NCI-H2196 (cell line): ENCODE measurements at regions not wholly inside any gene's neighbourhood (a gene's known extent, or its start where the extent isn't known, plus 50 kb on each side); places are given as distances from the start of the nearest gene placed in this dataset.
"Not testable (repeated sequence)": the region's sequence is repeated elsewhere in the genome, so short reads cannot be mapped to it uniquely, and the experiment has no call there.

ENCODE experiments used
- DNase-seq: peaks from one replicate; lab custom pipeline; 2025; ENCODE audit not compliant: unreplicated experiment; lab: John Stamatoyannopoulos, UW

DNA sequence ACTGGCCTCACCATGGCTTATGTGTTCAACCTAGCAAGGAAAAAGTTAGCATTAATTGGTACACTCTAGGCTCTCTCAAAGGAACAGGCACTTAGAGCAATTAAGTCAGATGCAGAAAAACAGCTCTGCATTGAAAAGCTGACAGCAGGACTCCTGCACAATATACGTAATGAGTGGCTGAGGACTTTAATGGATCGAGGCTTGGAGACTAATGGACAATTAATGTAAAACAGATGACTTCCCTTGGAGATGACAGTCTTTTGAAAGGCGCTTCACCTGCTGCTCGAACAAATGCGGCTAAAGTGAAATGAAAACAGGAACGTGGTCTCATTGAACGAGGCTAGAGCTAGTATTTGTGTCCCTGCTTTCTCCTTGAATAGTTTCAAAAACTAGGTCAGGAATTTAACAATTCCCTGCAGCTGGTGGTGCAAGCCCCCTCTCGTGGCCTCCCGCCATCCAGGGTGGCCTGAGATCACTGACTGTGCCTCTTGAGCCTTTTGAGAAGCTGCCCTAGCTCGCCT, 137.1 kb downstream of the ELOVL4 start:
- DNase-seq, result no peak

DNA sequence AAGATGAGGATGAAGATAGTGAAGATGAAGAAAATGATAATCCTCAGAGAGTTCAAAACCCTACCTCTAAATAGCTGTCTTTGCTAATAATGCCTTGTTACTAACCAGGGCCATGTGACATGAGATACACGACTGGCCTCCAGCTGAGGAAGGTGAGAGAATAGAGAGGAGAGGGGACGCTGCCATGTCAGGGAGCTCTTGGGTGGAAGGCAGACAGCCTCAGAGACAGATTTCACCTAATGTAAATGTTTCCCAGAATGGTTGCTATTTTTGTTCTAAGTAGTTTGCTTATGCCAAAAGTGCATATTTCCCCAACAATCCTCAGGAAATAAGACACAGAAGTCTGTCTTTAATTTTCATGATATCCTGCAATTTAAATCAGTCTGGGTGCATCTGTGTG, 138.4 kb downstream of the ELOVL4 start:
- DNase-seq, result no peak

DNA sequence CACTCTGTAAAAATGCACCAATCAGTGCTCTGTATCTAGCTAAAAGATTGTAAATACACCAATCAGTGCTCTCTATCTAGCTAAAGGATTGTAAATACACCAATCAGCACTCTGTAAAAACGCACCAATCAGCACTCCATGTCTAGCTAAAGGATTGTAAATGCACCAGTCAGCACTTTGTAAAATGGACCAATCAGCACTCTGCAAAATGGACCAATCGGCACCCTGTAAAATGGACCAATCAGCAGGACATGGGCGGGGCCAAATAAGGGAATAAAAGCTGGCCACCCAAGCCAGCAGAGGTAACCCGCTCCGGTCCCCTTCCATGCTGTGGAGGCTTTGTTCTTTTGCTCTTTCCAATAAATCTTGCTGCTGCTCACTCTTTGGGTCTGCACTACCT, 140.7 kb downstream of the ELOVL4 start:
- DNase-seq, result not testable (repeated sequence)

DNA sequence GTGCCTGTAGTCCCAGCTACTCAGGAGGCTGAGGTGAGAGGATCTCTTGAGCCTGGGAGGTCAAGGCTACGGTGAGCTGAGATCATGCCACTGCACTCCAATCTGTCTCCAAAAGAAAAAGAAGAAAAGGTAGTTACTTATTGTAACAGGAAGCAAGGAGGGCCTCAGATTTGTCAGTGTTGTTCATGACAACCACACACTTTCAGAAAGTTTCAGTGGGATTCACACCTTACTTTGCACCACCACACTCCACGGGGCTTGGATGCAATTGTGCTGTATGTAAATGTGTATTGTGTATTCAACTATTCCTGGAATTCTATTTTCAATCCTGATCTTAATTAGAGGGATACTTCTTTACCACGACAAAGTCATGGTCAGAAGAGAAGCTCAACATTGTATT, 142.6 kb downstream of the ELOVL4 start:
- DNase-seq, result no peak

DNA sequence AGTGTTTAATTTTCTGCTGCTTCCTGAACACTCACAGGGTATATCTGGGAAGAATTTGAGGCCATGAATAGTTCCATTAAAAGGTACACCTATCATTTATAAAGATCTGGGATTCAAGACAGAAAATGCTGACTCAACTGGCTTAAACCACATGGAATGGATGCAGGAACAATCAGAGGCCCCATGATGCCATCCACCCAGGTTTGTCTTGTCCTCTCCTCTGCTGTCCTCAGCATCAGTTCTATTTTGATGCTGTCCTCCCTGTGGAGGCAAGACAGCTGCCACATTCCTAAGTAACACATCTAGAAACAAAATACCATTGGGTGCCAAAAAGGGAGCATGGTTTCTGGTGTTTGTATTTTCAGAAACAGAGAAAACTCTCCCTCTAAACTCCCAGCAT, 143.4 kb downstream of the ELOVL4 start:
- no peak for DNase-seq

DNA sequence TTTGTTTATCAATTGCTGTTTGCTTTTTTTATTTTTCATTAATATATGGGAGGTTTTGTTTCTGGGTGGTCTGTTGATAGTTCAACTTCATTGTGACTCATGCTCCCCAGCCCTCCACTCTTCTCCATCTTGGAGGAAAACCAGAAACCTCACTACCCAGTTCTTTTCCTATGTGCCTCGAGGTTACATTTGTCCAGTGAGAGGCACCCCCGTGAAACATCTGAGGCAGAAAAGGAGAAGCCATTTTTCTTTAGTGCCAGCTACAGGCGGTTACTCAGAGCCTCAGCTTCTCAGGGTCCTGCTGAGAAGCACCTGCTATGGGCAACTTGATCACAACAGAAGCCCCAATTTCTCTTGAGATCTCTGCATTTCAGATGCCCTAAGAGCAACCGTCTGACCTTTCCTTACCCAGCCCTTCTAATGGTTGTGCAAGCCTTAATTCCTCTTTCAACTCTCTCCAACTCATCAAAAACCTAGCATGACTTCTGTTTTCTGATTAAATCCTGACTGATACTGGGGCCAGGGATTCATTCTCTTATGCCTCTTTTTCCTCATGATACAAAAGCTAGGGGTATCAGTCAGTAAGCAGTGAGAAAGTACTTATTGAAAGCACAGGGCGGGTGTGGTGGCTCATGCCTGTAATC, 144.6 kb downstream of the ELOVL4 start:
- no peak for DNase-seq

DNA sequence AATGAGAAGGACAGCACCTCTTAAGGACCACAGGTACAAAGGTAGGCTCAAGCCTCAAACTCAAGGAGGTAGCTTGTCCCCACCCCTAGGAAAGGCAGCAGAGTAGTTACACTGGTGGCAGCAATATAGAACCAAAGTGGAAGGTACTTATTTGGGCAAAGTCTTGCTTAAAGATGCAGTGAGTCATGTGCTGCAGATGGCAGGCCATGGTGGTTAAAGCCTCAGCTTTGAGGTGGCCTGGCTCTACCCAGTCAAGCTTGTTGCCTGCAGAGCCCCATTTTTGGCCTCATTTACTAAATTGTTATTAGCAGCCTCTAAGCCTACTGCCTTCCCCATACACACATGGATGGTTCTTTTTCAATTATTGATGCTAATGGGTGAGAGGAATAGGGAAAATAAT, 146.0 kb downstream of the ELOVL4 start:
- no peak for DNase-seq

DNA sequence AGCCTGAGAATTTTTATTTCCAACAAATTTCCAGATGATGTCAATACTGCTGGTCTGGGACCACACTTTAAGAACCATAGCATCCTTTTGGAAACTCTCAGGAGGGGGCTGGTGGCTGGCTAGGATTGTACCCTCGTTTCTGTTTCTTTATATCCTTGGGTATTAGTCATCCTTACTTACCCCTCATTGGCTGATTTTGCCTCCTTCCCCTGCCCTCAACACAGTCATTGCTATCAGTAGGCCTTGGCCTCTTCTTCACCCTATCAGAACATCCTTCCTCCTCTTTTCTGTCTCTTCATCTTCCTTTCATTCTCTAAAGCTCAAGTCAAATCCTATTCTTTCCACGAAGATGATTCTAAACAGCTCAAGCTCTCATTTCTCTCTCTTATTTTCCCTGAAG, 148.5 kb downstream of the ELOVL4 start:
- no peak for DNase-seq

DNA sequence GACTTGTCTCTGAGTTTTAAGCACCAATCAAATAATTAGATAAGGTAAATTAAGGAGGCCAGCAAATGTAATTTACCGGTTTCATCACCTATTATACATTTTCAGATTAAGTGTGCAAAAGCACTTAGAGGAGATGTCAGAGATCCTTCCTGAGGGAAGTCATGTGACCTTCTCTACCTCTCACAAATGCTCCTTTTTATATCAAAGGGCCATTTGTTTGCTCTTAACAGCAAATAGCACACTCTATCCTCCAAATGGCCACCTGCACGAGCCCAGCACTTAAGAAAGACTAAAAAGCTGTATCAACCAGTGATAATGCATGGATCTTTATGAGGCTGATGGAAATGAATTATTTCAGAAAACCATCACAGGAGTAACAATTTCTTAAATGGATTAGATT, 149.4 kb downstream of the ELOVL4 start:
- DNase-seq, result no peak

DNA sequence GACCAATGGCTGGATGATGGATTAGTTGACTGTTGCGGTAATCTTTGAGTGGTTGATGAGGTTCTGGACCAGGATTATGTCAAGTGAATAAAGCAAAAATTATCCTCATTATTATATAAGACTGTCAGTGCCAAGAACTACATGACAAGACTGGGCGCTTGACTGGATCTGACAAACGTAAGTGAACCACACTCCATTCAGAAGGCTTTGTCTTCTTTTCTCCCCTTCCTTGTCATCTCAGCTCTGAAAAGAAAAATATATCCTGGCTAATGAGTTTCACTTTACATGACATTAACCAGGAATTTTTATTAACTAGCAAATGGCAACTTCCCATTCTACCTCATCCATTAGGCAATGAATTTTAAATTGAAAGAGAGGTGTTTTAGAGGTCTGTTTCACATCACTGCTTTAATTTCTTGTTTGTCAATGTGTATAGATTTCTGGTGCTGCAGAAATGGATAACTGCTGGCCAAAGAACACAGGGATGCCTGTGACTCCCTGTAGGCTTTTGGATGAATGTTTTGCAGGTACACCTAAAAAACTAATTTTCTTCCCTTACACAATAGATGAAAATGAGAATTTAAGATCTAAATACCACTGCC, 150.1 kb downstream of the ELOVL4 start:
- no peak for DNase-seq

DNA sequence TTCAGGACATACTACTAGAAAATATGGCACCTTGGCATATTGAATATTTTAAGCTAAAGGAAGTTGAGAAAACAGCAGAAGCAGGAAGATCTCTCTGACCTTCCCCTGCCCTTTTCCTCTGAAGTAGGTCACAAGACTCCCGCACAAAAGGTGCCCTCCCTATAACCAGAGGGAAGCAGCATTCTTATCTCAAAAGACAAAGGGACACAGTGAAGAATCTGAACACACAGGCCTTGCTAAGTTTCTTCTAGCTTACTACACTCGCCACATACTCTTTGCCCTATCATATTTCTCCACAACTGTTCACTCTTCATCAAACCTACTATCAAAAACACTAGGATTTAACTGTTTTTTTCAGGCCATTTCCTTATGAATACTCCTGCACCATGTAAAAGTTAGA, 151.2 kb downstream of the ELOVL4 start:
- no peak for DNase-seq

DNA sequence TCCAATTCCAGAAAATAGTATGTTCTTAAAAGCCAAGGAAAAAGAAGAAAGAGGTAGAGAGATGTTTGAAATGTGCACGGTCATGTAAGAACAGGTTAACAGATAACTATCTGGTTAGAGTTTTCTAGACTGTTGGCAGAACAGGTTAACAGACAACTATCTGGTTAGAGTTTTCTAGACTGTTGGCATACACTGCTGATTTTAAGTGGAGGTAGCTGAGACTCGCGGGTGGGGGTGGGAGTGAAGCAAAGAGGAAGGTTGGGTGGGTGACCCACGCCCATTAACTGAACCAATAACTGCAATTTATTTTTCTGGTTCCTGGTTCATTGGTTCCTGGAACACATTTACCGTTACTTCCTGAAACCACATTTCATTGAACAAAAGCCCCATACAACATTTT, 157.5 kb downstream of the ELOVL4 start:
- DNase-seq, result no peak

DNA sequence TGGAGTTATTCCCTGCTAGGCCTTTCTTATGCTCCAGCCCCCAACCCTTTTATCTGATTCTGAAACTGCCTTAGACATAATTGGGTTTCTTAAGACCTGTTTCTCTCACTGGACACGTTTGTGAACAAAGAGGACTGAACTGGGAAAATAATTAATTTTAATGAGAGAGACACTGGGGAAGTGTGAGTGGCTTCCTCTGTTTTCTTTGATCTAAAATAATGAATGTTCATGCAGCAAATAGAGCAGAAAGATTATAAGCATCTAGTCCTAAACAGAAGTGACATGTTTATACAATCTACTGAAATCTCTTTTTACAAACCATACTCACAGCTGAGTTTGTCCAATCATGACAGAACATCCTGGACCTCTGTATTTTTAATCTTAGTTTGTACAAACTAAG, 157.6 kb downstream of the SH3BGRL2 start:
- no peak for DNase-seq

DNA sequence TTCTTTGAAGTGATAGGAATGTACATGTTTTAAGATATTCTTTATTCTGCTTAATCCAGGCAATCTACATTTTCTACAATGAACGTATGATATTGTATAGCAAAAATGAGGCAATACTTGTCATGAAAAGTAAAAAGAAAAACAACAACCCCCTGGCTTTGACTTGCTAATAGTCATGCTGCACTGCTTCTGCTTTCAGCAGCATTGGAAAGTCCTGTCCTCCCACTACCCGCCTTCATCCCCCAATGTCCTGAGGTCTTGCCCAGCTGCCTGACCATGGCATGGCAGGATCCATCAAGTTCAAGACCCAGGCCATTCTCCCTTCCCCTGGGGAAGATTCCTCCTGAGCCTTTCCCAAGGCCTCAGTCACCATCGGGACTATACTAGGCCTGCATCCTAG, 156.5 kb downstream of the SH3BGRL2 start:
- no peak for DNase-seq

DNA sequence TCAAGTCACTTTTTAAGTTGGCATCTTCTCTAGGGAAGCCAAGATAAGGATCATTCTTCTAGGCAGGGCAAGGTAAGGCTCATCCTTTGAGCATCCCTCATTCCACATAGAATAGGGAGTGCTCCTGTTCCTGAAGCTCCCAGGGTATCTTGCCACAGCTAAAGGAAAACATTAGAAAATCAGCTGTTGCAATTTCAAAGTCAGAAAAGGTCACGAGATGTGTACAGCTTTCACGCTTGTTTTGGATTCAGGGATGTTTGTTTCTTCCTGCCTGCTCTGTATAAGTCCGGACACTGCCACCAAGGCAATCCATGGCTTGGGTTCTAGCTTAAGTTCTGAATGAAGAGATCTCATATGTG, 153.2 kb downstream of the SH3BGRL2 start:
- no peak for DNase-seq

DNA sequence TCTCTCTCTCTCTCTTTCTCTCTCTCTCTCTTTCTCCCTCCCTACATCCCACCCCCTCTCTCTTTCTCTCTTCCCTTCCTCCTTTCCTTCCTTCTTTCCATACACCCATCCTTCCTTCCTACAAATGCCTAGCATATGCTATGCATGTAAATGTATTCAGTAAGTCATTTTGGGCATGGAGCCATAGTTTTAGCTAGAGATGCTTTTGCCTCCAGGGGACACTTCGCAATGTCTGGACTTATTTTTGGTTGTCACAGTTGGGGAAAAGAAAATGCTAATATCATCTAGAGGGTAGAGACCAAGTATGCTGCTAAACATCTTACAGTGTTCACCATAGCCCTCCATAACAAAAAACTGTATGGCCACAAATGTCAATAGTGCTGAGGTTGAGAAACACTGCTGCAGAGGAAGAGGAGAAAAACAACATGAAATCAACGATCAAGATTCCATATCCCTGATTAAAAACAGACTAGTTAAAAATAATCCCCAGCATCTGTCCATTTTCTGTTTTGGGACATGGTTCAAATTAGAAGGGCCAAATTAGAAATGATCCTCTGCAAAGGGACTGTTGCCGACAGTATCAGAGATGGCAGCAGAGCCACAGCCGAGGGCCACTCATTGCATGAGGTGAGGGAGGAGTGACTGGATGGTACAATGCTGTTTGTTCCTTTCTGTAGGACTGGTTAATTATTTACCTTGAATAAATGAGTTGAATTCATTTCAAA, 152.7 kb downstream of the SH3BGRL2 start:
- no peak for DNase-seq

DNA sequence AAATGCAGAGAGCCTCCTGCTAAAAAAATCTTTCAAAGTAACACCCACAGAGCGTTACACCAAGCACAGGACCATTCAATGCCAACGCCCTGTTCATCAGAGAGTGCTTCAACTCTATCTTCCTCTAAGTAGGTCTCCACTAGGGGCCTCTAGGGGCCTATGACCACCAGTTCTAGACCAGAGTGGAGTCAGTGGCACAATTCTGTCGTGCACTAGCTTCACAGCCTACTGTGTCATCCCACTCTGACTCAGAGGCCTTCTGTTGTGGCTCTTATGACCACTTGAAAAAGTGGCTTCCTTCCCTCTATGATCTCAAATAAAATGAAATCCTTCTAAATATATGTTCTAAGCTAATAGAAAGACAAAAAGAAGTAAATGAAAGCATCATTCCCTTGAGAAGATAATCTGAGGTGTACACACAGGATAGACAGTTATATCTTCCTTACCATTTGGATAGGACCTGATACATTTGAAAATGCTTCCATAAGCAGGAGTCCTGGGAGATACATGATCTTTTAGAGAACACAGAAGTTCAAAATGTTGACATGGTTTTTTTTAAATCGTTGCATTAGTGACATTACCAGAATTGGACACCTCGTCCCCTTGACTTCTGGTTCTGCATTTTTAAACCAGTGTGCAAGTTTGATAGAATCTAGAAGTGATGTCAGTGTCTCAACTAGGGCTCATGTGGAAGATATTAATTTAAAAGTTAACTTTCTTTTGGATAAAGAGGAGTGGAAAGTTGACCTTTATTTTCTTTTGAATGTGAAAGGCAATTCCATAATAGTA, 151.9 kb downstream of the SH3BGRL2 start:
- DNase-seq, result no peak

DNA sequence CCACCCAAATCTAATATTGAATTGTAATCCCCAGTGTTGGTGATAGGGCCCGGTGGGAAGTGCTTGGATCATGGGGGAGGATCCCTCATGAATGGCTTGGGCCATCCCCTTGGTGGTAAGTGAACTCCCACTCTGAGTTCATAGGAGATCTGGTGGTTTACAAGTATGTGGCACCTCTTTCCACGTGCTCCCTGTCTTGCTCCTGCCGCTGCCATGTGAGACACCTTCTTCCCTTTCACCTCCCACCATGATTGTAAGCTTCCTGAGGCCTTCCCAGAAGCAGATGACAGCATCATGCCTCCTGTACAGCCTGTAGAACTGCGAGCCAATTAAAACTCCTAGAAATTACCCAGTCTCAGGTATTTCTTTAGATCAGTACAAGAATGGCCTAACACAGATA, 150.8 kb downstream of the SH3BGRL2 start:
- no peak for DNase-seq

DNA sequence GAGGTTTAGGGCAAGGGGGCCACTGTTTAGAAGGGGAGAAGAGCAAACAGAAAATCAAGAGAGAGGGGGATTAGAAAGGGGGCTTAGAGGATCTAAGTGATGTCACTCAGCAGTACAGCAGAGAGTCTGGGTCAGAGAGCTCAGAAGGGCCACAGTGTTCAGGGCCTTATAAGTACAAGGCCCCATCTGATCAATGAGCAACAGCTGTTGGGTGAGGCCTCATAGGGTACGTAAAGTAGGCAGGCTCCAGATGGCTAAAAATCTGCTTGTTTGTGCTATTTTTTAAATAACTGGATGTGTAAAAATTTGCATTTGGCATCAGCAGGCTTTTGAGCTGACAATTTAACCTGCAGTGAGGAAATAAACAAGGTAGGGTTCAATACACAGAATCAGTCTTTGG, 149.8 kb downstream of the SH3BGRL2 start:
- DNase-seq, result no peak

DNA sequence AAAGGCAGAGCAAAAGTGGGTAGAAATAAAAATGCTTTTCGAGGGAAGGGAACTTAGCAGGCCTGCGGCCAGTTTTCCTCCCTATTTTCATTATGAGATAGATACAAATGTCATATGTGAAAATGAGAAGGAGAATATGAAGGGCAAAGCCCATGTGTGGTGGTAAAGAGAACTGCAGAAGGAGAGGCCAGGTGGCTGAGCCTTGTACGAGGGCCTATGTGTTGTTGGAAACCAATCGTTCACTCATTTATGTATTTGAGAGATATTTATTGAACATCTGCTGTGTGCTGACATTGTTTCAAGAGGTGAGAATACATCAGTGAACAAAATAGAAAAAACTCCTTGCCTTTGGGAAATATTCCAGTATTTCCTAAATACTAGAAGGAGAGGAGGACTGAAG, 147.7 kb downstream of the SH3BGRL2 start:
- DNase-seq, result no peak

DNA sequence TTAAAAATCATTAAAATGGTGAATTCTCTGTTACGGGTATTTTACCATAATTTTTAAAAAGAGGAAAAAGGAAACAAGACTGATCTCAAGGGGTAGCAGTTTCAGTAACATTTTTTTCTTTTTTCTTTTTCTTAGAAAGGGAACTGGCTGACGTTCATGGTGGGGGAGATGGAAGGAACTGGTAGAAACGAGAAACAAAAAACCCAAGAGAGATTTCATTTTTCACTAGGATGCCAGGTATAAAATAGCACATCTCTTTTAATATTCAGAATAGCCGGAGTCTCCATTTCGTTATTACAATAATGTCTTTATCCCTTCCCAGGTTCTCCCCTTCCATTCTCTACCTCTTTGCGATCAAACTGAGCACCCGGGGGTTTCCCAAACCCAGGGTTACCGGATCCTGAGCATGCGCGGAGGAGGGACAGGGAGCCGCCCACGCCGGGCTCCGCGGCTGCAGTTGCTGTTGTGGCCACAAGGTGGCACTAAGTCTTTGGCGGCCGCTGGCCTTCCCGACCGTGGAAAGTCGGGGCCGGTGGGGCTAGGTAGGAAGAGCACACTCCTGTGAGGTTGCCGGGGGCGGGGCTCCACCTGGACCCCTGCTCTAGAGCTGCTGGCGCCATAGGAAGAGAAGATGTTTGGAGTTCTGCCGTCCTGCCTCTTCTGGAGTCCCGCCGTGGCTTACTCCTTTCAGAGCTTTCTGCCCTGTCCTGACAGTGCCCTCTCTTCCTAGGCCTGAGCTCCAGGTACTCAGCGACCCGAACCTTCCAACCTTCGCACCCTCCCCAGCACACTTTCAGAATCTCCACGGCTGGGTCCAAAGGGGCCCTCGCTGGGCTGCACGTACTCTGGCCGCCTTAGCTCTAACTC, 146.8 kb downstream of the SH3BGRL2 start:
- peak; percentile 41 for DNase-seq
